ENCODE measurements at regions not wholly inside any gene's neighbourhood (a gene's known extent, or its start where the extent isn't known, plus 50 kb on each side); places are given as distances from the start of the nearest gene placed in this dataset.
A peak's percentile ranks its signal among the peaks of the same experiment; 100 is the strongest.

DNA sequence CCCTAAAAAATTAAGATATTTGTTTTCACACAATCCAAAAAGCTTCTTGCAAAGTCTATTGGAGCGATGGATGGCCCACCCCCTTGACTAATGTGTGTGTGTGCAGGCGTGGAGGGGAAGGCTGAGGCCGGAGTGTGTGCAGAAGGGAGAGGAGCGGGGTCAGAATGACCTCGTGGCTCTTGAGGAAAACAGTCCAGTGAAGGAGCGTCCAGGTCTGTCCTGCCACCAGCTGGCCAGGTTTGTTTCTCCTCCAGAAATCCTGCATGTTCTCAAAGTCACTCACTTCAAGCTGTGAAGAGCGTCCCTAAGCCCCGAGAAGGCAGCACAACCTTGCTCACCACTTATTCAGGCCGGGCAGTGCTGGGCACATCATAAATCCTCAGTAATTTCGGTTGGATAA is 69.5 kb upstream of the SSX2IP start:
- no peak for DNase-seq (ENCODE audit: low spot score)

DNA sequence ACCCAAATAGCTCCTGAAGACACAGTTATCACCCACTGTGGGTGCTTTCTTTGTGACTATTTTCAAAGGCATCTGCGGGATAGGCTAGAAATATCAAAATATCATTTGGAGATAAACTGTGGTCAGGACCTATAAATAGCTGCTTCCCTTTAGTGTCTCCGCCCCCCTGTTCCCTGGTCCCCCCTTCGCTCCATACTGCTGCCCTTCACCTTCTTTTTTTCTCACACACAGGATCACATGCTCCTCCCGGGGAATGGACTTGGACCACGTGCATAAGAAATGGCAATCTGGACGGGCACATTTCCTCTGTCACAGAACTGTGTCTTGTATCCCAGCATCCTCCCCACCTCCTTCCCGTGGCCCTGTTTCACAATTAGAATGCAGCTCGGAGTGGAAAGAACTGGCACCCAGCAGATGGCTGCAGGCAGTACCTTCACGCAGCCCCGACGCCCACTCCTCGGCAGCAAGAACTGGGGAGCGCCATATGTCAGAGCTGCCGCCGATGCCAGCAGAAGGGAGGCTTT is 68.8 kb upstream of the SSX2IP start:
- DNase-seq (ENCODE audit: low spot score), result peak; percentile 61

GRCh38 chr1:84758476-84758875 is 68.2 kb upstream of the SSX2IP start:
- no peak for DNase-seq (ENCODE audit: low spot score)

GRCh38 chr1:84757301-84757700 is 67.0 kb upstream of the SSX2IP start:
- DNase-seq (ENCODE audit: low spot score), result no peak

GRCh38 chr1:84756455-84757082 is 66.3 kb upstream of the SSX2IP start:
- DNase-seq (ENCODE audit: low spot score), result no peak

- no peak for DNase-seq (ENCODE audit: low spot score)
Observed at GRCh38 chr1:84756001-84756400, 65.7 kb upstream of the SSX2IP start.

GRCh38 chr1:84755216-84755615 is 65.0 kb upstream of the SSX2IP start:
- no peak for DNase-seq (ENCODE audit: low spot score)

DNA sequence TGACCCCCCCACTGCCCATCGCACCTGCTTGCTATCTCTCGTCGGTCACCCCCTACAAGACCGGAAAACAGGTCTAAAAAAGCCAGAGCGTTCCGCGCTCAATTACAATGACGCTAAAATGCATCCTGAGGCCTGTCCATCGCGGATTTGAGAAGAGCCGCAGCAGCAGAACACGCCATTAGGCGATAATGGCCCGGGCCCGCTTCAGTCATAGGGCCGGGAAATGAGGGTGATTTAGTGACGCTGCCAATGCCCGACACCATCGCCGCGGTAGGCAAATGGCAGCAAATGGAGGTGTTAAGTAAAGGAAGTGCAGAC is 64.1 kb upstream of the SSX2IP start:
- DNase-seq (ENCODE audit: low spot score), result no peak

GRCh38 chr1:84753516-84754385 is 63.5 kb upstream of the SSX2IP start:
- peak; percentile 72 for DNase-seq (ENCODE audit: low spot score)

- DNase-seq (ENCODE audit: low spot score), result peak; percentile 50
Observed at GRCh38 chr1:84750110-84750730, 60.0 kb upstream of the SSX2IP start.

GRCh38 chr1:84749427-84749826 is 59.2 kb upstream of the SSX2IP start:
- DNase-seq (ENCODE audit: low spot score), result no peak

DNA sequence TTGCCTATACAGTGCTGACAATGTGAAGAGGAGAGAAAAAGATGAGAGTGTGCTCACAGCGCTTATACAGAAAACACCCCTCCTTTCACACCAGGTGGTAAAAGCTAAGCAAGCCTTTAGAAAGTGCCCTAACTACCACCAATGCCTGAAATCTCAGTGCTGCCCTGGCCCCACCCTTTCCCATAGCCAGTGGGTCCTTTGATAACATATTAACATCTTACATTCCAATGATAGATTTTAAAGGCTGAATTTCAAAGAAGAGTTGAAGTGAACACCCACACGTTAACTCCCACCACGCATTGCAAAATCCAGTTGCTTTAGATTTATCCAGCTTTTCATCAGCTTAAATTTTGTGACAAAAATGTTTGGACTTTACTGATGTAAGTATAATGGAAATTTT is 58.1 kb upstream of the SSX2IP start:
- no peak for DNase-seq (ENCODE audit: low spot score)

GRCh38 chr1:84745857-84746256 is 55.6 kb upstream of the SSX2IP start:
- no peak for DNase-seq (ENCODE audit: low spot score)

DNA sequence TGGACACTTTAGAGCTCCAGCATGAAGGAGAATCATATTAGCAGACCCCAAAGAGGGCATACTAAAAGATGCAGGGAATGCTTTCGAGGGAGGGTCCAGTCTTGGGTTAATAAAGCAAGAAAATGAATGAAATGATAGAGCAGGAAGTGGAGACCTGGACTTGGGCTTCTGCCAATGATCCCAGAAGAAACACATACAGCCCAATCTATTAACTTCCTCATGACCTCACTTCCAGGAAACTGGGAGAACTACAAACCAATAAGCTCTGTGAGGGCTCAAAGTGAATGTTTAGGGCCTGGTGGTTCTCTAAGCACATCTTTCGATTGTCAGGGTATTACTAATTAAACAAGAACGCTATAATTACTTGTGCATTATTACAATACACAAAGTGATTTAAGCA is 53.6 kb upstream of the SSX2IP start:
- DNase-seq (ENCODE audit: low spot score), result no peak

- no peak for DNase-seq (ENCODE audit: low spot score)
Observed at GRCh38 chr1:84742653-84743052, 52.4 kb upstream of the SSX2IP start.

GRCh38 chr1:84740050-84740714 is 49.9 kb upstream of the SSX2IP start:
- DNase-seq (ENCODE audit: low spot score), result no peak

Measured in ureter (tissue), 1 donor.